GM12872 (cell line): ENCODE measurements at regions not wholly inside any gene's neighbourhood (a gene's known extent, or its start where the extent isn't known, plus 50 kb on each side); places are given as distances from the start of the nearest gene placed in this dataset.

Source experiments
- TF ChIP-seq, protein P1 (sequence below): IDR thresholded peaks from 3 replicates; pipeline ENCODE4 v1.5.1; 2011; ENCODE audit warnings: low read depth, mild to moderate bottlenecking, low read length, moderate library complexity; ENCODE audit not compliant: insufficient read depth

GRCh38 chr2:193222454-193222853, 1027.7 kb upstream of the TMEFF2 start:
- TF ChIP-seq, protein P1, sequence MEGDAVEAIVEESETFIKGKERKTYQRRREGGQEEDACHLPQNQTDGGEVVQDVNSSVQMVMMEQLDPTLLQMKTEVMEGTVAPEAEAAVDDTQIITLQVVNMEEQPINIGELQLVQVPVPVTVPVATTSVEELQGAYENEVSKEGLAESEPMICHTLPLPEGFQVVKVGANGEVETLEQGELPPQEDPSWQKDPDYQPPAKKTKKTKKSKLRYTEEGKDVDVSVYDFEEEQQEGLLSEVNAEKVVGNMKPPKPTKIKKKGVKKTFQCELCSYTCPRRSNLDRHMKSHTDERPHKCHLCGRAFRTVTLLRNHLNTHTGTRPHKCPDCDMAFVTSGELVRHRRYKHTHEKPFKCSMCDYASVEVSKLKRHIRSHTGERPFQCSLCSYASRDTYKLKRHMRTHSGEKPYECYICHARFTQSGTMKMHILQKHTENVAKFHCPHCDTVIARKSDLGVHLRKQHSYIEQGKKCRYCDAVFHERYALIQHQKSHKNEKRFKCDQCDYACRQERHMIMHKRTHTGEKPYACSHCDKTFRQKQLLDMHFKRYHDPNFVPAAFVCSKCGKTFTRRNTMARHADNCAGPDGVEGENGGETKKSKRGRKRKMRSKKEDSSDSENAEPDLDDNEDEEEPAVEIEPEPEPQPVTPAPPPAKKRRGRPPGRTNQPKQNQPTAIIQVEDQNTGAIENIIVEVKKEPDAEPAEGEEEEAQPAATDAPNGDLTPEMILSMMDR, result no peak

DNA sequence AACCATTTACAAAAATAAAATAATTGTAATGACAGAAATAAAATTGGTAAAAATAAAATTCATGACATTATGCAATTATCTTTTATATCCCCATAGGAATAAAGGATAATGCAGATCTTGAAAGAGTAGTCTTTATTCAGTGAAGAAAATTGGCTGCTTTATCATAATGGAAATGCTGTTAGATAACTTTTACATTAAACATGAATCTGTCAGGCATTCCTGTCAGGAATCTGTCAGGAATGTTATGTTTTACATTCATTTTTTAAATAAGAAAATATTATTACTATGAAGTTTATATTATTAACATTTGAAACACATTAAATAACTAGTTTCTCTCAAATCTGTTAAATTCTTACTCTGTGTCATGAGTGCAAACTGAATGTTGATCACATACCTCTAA, 1024.7 kb upstream of the TMEFF2 start:
- TF ChIP-seq, protein P1, result no peak

DNA sequence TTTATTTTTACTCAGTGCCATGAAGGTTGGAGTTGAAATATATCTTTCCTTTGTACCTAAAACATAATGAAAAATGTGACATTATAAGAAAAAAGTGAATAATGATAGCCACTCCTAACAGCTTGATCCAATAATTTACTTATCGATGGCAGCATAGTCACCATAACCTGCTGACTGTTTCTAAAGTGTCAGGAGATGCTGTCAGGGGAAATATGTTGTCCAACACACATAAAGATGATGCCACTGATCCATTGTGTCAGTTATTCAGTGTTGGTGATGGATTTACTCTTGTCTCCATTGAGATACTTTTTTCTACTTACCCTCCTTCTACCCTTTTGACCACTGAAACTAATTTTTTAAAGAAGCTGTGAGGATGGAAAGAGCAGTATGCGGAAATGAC, 1006.9 kb upstream of the TMEFF2 start:
- TF ChIP-seq, protein P1, result no peak

DNA sequence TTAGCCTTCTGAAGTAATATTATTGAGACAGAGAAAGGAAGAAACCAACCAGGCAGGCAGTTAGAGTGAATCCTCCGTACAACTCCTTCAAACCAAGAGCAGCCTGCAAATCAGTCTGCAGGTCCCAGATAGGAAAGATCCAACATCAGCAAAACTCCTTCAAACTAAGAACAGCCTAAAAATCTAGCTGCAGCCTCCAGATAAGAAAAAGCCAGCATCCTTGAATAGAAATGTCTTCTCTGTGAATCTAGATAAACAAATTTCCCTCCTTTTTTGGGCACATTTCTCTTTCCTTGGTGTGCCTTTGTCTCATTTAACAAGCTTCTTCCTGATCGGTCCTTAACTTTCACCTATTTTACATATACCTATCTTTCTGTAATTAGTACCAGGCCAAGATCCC, 1004.6 kb upstream of the TMEFF2 start:
- TF ChIP-seq, protein P1, result no peak

- TF ChIP-seq, protein P1, result no peak
Observed at GRCh38 chr2:193187816-193188215, 993.1 kb upstream of the TMEFF2 start.

GRCh38 chr2:193156480-193156879, 961.7 kb upstream of the TMEFF2 start:
- TF ChIP-seq, protein P1, result no peak

DNA sequence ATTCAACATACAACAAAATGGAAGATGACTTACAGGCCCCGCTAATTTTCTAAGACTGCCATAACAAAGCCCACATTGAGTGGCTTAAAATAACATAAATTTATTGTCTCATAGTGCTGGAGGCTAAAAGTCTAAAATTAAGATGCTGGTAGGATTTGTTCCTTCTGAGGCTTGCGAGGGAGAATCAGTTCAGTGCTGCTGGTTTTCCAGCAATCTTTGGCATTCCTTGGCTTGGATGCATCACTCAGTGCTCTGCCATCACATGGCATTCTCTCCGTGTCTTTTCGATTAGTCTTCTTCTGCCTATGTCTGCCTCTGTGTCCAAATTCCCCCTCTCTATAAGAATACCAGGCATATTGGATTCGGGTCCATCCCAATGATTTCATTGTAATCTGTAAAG, 959.3 kb upstream of the TMEFF2 start:
- TF ChIP-seq, protein P1, result no peak

DNA sequence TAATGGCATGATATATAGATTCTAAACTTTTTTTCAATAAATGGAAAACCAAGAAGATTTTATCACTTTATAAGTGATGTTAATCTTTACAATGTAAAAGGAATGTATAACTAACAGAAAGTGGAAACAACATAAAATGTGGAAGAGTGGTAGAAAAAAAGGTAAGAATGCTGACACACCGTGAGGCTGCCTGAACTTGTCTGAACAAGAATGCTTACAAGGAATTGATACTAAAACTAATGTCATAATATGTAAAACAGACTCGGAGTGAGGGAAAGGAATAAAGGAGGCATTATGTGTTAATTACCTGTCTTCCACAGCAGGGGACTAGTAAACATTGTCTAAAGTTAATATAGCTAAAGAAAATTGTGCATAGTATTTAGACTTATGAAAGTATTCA, 958.8 kb upstream of the TMEFF2 start:
- TF ChIP-seq, protein P1, result no peak
